GM19035 (cell line): ENCODE measurements at regions not wholly inside any gene's neighbourhood (a gene's known extent, or its start where the extent isn't known, plus 50 kb on each side); places are given as distances from the start of the nearest gene placed in this dataset.
"Not testable (repeated sequence)": the region's sequence is repeated elsewhere in the genome, so short reads cannot be mapped to it uniquely, and the experiment has no call there.

ENCODE experiments used
- ATAC-seq: cut with Tn5 transposase; IDR thresholded peaks from one replicate; pipeline ENCODE4 v1.9.1; 2021; ENCODE audit not compliant: unreplicated experiment

- ATAC-seq: no peak
Observed at GRCh38 chr1:219039017-219039681, 134.5 kb upstream of the LYPLAL1 start.

- no peak for ATAC-seq
Observed at GRCh38 chr1:219039682-219040154, 134.0 kb upstream of the LYPLAL1 start.

GRCh38 chr1:219040291-219040690 lies 133.4 kb upstream of the LYPLAL1 start:
- ATAC-seq: no peak

- ATAC-seq: no peak
Observed at GRCh38 chr1:219041141-219041540, 132.5 kb upstream of the LYPLAL1 start.

GRCh38 chr1:219041818-219042217 lies 131.9 kb upstream of the LYPLAL1 start:
- no peak for ATAC-seq

- ATAC-seq: no peak
Observed at GRCh38 chr1:219042769-219043168, 130.9 kb upstream of the LYPLAL1 start.

GRCh38 chr1:219045246-219045645 lies 128.4 kb upstream of the LYPLAL1 start:
- no peak for ATAC-seq

GRCh38 chr1:219049501-219049900 lies 124.2 kb upstream of the LYPLAL1 start:
- no peak for ATAC-seq

GRCh38 chr1:219050086-219050821 lies 123.4 kb upstream of the LYPLAL1 start:
- no peak for ATAC-seq

- ATAC-seq: no peak
Observed at GRCh38 chr1:219050822-219051125, 122.9 kb upstream of the LYPLAL1 start.

GRCh38 chr1:219051547-219051946 lies 122.1 kb upstream of the LYPLAL1 start:
- ATAC-seq: no peak

GRCh38 chr1:219058891-219059820 lies 114.5 kb upstream of the LYPLAL1 start:
- no peak for ATAC-seq

- ATAC-seq: no peak
Observed at GRCh38 chr1:219060798-219061197, 112.9 kb upstream of the LYPLAL1 start.

GRCh38 chr1:219062161-219062560 lies 111.5 kb upstream of the LYPLAL1 start:
- no peak for ATAC-seq

- ATAC-seq: no peak
Observed at GRCh38 chr1:219066098-219066497, 107.6 kb upstream of the LYPLAL1 start.

- no peak for ATAC-seq
Observed at GRCh38 chr1:219066631-219067349, 106.9 kb upstream of the LYPLAL1 start.

GRCh38 chr1:219067350-219067712 lies 106.3 kb upstream of the LYPLAL1 start:
- no peak for ATAC-seq

GRCh38 chr1:219070395-219070794 lies 103.3 kb upstream of the LYPLAL1 start:
- not testable (repeated sequence) for ATAC-seq

- ATAC-seq: no peak
Observed at GRCh38 chr1:219071209-219071608, 102.5 kb upstream of the LYPLAL1 start.

GRCh38 chr1:219072329-219072728 lies 101.3 kb upstream of the LYPLAL1 start:
- no peak for ATAC-seq
